AG09319 (cell line): ENCODE measurements at regions not wholly inside any gene's neighbourhood (a gene's known extent, or its start where the extent isn't known, plus 50 kb on each side); places are given as distances from the start of the nearest gene placed in this dataset.
A peak's percentile ranks its signal among the peaks of the same experiment; 100 is the strongest.

Experiments
- DNase-seq: peaks from one replicate; pipeline ENCODE4 v3.0.0-alpha.2; 2010; ENCODE audit warnings: low read depth; ENCODE audit errors: extremely low read depth
- TF ChIP-seq, protein P1 (sequence below): IDR thresholded peaks from 2 replicates; pipeline ENCODE4 v1.5.1; 2011; ENCODE audit warnings: low read depth, mild to moderate bottlenecking, inconsistent platforms, low read length, moderate library complexity

DNA sequence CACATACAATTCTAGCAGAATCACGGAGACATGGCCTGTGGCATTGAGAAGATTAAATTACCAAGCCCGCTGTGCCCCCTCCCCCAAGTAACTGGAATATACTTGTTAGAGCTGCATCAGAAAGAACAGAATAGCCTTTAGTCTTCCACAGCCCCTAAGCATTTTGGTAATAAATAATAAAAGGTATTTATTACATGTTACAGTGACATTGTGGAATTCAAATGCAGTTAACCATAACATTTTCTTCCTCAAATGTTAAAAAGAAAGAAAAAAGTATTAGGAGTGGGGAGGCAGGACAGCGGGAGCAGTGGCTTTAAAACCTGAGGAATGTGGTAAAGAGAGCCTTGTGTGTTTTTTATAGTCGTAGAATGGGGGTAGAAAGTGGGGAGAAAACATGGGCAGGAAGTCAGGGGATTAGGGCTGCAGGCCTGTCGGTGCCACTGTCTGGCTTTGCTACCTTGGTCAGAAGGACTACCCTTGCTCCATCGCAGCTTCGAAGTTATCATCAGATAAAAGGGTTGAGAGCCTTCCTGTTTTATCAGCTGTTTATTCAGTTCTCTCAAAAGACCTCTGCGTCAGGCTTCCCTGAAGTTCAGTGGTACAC is 255.9 kb downstream of the MSRB3 start:
- TF ChIP-seq, protein P1, sequence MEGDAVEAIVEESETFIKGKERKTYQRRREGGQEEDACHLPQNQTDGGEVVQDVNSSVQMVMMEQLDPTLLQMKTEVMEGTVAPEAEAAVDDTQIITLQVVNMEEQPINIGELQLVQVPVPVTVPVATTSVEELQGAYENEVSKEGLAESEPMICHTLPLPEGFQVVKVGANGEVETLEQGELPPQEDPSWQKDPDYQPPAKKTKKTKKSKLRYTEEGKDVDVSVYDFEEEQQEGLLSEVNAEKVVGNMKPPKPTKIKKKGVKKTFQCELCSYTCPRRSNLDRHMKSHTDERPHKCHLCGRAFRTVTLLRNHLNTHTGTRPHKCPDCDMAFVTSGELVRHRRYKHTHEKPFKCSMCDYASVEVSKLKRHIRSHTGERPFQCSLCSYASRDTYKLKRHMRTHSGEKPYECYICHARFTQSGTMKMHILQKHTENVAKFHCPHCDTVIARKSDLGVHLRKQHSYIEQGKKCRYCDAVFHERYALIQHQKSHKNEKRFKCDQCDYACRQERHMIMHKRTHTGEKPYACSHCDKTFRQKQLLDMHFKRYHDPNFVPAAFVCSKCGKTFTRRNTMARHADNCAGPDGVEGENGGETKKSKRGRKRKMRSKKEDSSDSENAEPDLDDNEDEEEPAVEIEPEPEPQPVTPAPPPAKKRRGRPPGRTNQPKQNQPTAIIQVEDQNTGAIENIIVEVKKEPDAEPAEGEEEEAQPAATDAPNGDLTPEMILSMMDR: no peak
- DNase-seq: no peak

DNA sequence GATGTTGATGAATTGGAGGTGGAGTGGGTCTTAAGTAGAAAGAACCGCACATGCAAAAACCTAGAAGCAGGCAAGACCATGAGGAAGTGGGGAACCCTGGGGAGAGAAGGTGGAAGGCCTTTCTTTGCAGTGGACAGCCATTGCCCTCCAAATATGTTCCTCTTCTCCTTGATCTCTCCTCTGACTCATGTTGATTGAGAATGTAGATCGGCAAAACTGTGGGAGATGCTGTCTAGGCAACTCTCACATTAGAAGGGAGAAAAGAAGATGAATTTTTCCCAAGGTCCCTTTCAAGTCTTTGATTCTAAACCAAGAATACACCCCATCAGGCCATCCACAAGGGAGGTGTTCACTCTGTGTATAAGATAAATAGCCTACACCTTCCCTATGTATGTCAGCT is 257.5 kb downstream of the MSRB3 start:
- no peak for DNase-seq
- TF ChIP-seq, protein P1: no peak

DNA sequence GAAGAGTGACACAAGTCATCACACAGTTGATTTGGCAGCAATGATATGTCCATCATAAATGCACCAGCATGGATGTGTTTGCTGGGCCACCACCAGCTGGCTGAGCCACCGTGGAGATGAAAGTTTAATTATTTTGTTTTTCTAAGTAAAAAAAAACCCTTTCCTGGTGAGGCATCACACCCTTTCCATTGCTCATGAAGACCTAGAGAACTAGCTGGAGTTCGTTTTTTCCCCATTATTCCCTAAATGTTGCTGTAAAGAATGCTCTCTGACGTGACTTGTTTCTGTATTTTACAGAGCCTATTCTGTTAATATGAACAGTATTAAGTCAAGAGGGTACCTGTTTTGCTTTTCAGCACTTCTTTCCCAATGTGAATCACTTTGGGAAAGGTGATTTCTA is 257.9 kb downstream of the MSRB3 start:
- DNase-seq: no peak
- TF ChIP-seq, protein P1: no peak

DNA sequence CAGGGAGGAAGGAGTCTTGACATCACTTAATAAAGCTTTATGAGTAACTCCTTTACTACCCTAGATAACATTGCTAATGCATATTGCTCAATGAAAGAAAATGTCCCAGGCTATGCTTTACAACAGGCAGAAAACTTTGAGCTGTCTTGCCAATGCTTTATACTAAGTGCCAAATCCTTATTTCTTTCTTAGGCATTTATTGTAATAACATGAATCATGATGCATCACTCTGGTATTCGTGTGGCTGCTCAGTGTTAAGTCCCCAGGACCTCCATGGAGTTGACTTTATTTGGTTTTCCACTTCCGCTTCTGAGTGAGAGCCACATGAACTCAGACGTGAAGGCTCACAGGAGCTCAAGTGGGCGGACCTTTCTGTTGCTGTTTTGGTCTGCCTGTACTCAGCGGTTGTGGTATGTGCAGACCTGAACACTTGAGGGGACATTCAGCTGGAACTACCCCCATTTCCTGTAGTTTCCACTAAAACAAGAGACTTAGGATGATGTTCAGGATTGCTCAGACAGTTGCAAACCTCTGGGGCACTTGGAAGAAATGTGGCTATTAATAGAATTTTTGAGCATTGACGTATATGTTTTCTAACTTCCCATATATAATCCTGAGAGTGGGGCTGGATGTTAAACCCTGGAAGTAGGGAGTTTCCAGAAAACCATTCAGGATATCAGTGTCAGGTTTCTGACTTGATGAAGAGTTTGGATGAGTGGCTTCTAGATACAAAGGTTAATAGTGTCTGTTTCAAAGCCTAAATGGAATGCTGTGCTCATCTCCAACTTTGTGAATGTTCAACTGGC is 258.6 kb downstream of the MSRB3 start:
- DNase-seq: peak; percentile 96
- TF ChIP-seq, protein P1: no peak

DNA sequence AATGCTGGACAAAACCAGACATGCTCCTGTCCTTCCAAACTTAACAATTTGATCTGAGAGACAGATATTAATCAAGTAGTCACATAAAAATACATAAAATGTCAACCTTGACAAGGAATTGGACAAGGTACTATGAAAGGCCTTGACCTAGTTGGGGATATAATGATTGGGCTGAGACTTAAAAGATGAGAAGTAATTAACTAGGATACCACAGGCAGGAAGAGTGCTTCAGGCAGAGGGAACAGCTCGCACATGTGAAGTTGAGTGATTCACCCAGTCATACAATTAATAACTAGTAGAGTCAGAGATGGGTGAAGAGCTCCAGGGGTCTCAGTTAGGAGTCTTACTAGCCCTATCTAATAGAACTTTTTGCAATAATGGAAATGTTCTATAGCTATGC is 259.5 kb downstream of the MSRB3 start:
- no peak for DNase-seq

GRCh38 chr12:65539023-65539422 is 260.5 kb downstream of the MSRB3 start:
- DNase-seq: no peak
- TF ChIP-seq, protein P1: no peak

More for the DNA sequence above, 259.5 kb downstream of the MSRB3 start:
- TF ChIP-seq, protein P1: no peak

GRCh38 chr12:65540140-65540539 is 261.7 kb downstream of the MSRB3 start:
- no peak for DNase-seq
- TF ChIP-seq, protein P1: no peak
